ENCODE measurements at regions not wholly inside any gene's neighbourhood (a gene's known extent, or its start where the extent isn't known, plus 50 kb on each side); places are given as distances from the start of the nearest gene placed in this dataset.
"Not testable (repeated sequence)": the region's sequence is repeated elsewhere in the genome, so short reads cannot be mapped to it uniquely, and the experiment has no call there.

DNA sequence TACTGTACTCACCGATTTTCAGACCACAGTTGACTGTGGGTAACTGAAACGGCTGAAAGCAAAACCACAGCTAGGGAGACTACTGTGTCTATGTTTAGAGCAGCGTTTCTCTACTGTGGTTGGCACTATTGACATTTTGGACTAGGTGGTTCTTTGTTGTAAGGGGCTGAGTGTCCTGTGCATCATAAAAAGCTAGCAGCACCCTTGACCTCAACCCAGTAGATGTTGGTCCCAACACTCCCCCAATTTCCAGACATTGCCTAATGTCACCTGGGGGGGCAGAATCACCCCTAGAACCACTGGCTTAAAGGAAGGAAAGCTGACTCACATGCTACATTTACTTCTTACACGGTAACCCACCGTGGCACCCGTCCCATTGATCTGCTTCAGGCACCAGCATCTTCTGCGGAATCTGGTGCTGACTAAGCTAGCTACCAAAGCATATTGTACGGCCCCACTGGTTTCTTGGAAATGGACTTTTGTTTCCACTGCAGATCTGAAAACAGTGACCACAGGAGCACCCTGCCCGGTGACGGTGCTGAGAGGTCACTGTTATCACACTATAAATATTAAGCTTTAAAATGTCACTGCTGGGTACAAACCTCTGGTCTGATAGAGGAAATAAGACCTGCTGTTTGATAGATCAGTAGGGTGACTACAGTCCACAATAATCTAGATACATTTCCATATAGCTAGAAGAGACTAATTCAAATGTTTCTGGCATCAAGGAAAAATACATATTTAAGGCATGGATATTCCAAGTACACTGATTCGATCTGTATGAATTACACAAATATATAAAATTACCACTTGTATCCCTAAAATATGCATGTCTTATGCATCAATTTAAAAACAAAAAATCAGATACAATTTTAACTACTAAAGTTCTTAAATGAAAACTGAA, 151.4 kb downstream of the HSD17B3 start:
- Mint-ChIP-seq H3K4me1 (peaks cover 16 to 23% (median 18%) of the 10 kb centered on the region in 3 donors), H3K27ac (no peak overlapping the region), H3K4me3 (peak overlapping the region in 5 of 8 donors; percentile 10 to 71 (median 45)), H3K9me3 (no peaks in the 10 kb centered on the region), H3K27me3 (peaks cover 6 to 20% (median 12%) of the 10 kb centered on the region in 3 donors), H3K36me3 (no peaks in the 10 kb centered on the region)
- ATAC-seq (ENCODE audit: low read depth in 2 of 2) (peak in 1 of 2 donors; percentile 25), DNase-seq (no peak)

DNA sequence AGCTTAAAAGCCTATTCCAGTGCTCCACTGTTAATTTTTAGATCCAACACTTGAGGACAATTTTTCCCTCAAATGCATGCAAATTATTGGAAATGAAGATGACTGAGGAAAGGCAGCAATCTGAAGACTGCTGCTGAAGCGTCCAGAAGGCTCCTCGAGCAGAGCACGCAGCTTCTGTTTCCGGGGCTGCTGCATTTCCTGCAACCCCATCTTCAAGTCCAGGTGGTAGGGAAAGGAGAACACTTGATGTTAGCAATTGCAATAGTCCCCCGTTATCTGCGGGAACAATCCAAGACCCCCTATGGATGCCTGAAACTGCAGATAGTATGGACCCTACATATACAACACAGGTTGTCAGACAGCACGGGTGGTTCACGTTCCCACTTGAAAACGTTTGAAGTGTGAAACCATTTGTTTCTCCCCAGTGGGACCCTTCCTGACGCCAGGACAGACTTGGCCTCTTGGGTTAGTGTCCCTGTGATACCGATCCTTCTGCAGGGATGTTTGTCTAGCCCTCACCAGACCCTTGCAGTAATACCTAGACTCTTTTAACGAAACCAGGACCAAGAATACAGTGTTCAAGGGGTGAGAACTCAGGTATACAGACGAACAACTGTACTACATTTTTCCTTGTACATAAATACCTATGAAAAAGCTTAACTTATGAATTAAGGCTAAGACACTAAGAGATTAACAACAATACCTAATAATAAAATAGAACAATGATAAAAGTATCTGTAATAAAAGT, 152.3 kb downstream of the HSD17B3 start:
- DNase-seq (no peak), ATAC-seq (ENCODE audit: low read depth in 2 of 2) (no peak)
- Mint-ChIP-seq H3K27me3 (peaks cover 6 to 20% (median 13%) of the 10 kb centered on the region in 3 donors), H3K9me3 (peaks cover 0 to 1% (median 0%) of the 10 kb centered on the region in 7 donors), H3K36me3 (no peaks in the 10 kb centered on the region), H3K27ac (peak overlapping the region in 2 of 6 donors; percentile 24 to 81), H3K4me1 (peaks cover 16 to 23% (median 18%) of the 10 kb centered on the region in 3 donors), H3K4me3 (peak overlapping the region in 6 of 8 donors; percentile 53 to 78 (median 66))

DNA sequence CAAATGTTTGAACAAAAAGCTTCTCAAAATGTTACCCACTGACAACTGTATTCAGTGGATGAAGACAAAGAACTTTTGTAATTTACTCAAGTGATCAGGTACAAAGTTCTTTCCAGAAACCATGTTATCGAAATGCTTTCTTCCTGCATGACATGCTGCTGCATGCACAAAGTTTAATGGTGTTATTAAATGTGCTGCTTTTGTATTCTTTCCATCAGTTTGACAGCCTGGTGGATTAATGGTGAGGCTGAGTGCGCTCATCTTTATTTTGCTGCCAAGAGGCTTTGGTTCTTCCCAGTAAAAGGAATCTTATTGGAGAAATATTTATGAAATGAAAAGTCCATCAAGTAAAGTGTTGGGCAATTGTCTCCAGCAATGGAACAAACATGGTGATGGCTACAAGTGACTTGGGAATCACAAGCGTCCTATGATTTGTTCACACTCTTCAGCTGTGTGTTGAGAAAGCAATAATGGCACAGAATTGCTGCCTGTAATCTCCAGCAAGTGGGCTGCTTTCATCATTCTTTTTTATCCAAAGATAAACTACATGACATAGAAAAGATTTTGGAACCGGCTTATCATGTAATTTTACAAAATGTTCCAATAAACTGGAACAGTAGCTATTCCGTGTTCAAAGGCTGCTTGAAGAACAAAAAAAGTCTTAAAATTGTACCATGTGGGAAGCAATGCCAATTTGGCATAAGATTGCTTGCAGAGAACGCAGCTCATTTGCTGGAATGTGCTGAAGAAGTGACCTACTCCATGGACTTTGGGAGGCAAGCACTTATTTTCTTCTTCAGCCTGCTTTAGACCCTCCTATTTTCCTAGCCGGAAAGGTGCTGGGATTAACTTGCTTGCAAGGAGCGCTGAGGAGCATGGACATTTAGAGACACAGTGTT, 153.1 kb downstream of the HSD17B3 start:
- no peak overlapping the region for H3K27ac Mint-ChIP-seq
- H3K4me3 Mint-ChIP-seq, result peak overlapping the region in 1 of 8 donors; percentile 78
- no peaks in the 10 kb centered on the region for H3K36me3 Mint-ChIP-seq
- DNase-seq, result no peak
- ATAC-seq (ENCODE audit: low read depth in 2 of 2), result no peak
- H3K4me1 Mint-ChIP-seq, result peaks cover 16 to 25% (median 18%) of the 10 kb centered on the region in 3 donors
- peaks cover 6 to 20% (median 20%) of the 10 kb centered on the region in 3 donors for H3K27me3 Mint-ChIP-seq
- H3K9me3 Mint-ChIP-seq, result peaks cover 0 to 2% (median 0%) of the 10 kb centered on the region in 7 donors

DNA sequence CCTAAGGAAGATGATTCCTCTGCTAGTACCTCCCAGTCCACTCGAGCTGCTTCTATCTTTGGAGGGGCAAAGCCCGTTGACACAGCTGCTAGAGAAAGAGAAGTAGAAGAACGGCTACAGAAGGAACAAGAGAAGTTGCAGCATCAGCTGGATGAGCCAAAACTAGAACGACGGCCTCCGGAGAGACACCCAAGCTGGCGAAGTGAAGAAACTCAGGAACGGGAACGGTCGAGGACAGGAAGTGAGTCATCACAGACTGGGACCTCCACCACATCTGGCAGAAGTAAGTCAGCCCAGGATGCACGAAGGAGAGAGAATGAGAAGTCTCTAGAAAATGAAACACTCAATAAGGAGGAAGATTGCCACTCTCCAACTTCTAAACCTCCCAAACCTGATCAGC, 154.9 kb downstream of the HSD17B3 start:
- Mint-ChIP-seq H3K4me3 (peak overlapping the region in 3 of 8 donors; percentile 50 to 87 (median 60)), H3K4me1 (peaks cover 16 to 25% (median 18%) of the 10 kb centered on the region in 3 donors), H3K27me3 (peaks cover 6 to 20% (median 16%) of the 10 kb centered on the region in 3 donors)
- DNase-seq; ATAC-seq (ENCODE audit: low read depth in 2 of 2); H3K36me3 Mint-ChIP-seq; H3K27ac Mint-ChIP-seq; H3K9me3 Mint-ChIP-seq: not testable (repeated sequence)

DNA sequence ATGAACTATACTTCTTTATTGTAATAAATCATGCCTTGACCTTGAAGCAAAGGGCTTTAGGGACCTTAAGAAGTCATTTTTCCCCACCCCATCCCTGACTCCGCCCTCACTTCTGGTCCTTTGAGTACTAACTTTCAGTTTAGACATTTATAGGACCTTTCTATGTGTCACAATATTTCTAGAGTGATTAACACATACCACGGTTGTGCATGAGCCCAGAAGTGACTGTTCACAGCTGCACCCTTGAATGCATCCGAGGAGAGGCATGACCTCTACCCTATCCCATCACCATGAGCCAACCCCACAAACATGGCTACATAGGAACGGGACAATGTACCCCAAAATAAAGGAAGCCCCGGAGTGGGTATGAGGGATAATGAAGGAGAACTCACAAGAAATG, 160.3 kb downstream of the HSD17B3 start:
- Mint-ChIP-seq H3K27me3 (peaks cover 3 to 15% (median 4%) of the 10 kb centered on the region in 3 donors), H3K27ac (no peak overlapping the region), H3K4me3 (no peak overlapping the region), H3K36me3 (no peaks in the 10 kb centered on the region), H3K9me3 (peaks cover 0 to 8% (median 3%) of the 10 kb centered on the region in 7 donors), H3K4me1 (peaks cover 6 to 14% (median 12%) of the 10 kb centered on the region in 3 donors)
- DNase-seq (no peak), ATAC-seq (ENCODE audit: low read depth in 2 of 2) (no peak)

DNA sequence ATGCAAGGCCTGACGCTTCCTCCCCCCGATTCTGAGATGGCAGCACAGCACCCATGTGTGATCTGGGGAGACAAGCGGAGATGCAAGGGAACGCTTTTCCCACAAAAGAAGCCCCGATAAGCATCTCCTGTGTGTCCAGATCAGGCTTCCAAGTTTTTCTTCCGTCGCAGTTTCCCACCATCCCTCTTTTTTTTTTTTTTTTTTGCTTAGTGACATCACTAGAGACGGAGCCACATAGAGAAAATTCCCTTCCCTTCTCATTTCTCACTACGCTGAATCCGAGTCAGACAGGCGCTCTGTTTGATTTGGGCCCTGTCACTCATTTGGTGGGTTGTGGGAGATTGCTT, 160.9 kb downstream of the HSD17B3 start:
- H3K27ac Mint-ChIP-seq, result no peak overlapping the region
- peaks cover 6 to 15% (median 7%) of the 10 kb centered on the region in 3 donors for H3K4me1 Mint-ChIP-seq
- no peak for DNase-seq
- no peaks in the 10 kb centered on the region for H3K36me3 Mint-ChIP-seq
- no peak overlapping the region for H3K4me3 Mint-ChIP-seq
- peaks cover 0 to 8% (median 3%) of the 10 kb centered on the region in 7 donors for H3K9me3 Mint-ChIP-seq
- no peak for ATAC-seq (ENCODE audit: low read depth in 2 of 2)
- peaks cover 0 to 10% (median 0%) of the 10 kb centered on the region in 3 donors for H3K27me3 Mint-ChIP-seq

DNA sequence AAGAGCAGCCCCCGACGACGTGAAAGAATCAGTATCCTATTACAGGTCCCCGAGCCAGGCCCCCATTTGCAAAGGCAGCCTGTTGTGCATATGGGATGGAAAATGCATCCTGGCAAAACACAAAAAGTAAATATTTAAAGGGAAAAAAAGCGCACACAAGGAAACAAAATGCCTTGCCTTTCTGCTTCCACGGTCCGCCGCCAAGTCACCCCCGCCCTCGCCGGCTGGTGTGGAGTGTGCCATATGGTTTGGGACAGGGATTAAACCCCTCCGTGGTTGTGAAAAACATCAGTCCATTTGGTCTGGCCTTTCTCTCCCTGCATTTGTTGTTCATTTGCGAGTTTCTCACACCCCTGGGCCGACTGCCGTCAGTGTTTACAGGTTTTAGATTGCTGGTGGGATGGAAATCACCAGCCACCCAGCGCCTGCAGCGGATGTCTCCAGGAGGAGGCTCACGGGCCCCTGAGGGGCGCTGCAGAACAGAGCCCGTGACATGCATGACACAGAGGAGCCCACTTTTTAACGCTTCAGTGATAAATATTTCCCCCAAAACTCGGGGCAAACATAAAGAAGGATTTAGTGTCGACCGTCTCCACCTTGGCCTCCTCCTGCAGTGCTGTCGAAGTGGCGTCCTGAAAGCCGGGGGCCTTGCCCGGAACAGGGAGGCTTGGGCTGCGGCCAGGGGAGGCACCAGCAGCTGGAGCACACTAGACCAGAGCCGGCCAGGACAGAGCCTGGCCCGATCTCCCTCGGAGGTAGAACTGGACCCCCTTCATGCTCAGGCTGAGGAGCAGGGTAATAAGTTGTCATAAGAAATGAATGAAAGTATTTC, 161.5 kb downstream of the HSD17B3 start:
- Mint-ChIP-seq H3K4me1 (peaks cover 6 to 15% (median 7%) of the 10 kb centered on the region in 3 donors), H3K9me3 (peaks cover 0 to 8% (median 3%) of the 10 kb centered on the region in 7 donors), H3K36me3 (no peaks in the 10 kb centered on the region), H3K4me3 (no peak overlapping the region), H3K27ac (peak overlapping the region in 1 of 6 donors; percentile 34), H3K27me3 (peaks cover 0 to 8% (median 0%) of the 10 kb centered on the region in 3 donors)
- ATAC-seq (ENCODE audit: low read depth in 2 of 2), result no peak
- no peak for DNase-seq

DNA sequence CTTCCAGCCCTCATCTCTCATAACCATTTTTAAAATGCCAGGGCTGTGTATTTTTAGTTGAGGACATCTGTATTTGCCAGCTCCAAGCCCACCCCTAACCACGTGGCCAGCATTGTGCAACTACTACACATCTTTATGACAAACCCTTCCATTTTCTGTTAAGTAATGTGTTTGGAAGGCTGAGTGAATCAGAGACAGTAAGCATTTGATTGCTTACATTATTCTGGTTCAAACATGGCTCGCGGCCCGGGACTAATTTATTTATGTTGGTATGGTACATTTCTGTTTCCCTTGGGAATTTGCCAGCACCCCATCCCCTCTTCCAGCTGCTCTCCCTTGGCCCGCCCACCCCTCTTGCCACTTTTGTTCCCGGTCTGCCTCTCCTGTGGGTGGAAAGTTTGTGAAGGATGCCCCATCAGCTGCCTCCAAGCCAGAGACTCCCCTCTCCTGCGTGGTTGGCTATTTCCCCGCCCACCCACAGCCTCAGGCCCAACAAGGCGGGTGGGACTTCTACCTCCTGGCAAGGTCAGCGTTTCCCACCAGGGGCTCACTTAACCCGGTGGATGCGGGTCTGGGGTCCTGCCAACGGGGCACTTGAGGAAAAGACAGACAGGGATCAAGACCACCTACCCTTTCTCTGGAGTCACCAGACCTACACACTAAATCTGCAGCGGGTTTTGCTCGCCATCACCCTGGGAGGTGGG, 162.2 kb downstream of the HSD17B3 start:
- Mint-ChIP-seq H3K27me3 (peaks cover 0 to 7% (median 0%) of the 10 kb centered on the region in 3 donors), H3K9me3 (peaks cover 0 to 8% (median 3%) of the 10 kb centered on the region in 7 donors), H3K36me3 (no peaks in the 10 kb centered on the region), H3K4me3 (peak overlapping the region in 1 of 8 donors; percentile 19), H3K4me1 (peaks cover 6 to 15% (median 7%) of the 10 kb centered on the region in 3 donors), H3K27ac (peak overlapping the region in 2 of 6 donors; percentile 53 to 82)
- ATAC-seq (ENCODE audit: low read depth in 2 of 2), result no peak
- DNase-seq, result no peak

DNA sequence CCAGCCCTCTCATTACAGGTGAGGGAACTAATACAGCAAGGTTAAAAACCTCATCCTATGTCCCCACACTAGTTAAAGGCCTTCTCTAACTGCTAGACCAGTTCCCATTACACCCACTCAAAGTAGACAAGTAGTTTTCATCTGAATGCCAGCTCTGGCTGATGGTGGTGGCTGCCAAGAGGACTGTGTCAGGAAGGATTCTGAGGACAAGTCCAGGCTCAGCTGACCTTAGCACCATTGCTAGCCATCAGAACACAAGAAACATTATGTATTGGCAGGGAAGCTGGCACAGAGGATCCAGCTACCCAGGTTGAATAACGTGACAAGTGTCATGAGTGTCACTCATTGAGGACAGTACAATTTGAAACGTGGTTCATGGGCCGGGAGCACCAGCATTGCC, 163.4 kb downstream of the HSD17B3 start:
- H3K4me3 Mint-ChIP-seq, result no peak overlapping the region
- no peak for ATAC-seq (ENCODE audit: low read depth in 2 of 2)
- peaks cover 6 to 13% (median 7%) of the 10 kb centered on the region in 3 donors for H3K4me1 Mint-ChIP-seq
- H3K9me3 Mint-ChIP-seq, result peaks cover 0 to 8% (median 3%) of the 10 kb centered on the region in 7 donors
- H3K36me3 Mint-ChIP-seq, result no peaks in the 10 kb centered on the region
- no peak for DNase-seq
- H3K27me3 Mint-ChIP-seq, result no peaks in the 10 kb centered on the region
- no peak overlapping the region for H3K27ac Mint-ChIP-seq

DNA sequence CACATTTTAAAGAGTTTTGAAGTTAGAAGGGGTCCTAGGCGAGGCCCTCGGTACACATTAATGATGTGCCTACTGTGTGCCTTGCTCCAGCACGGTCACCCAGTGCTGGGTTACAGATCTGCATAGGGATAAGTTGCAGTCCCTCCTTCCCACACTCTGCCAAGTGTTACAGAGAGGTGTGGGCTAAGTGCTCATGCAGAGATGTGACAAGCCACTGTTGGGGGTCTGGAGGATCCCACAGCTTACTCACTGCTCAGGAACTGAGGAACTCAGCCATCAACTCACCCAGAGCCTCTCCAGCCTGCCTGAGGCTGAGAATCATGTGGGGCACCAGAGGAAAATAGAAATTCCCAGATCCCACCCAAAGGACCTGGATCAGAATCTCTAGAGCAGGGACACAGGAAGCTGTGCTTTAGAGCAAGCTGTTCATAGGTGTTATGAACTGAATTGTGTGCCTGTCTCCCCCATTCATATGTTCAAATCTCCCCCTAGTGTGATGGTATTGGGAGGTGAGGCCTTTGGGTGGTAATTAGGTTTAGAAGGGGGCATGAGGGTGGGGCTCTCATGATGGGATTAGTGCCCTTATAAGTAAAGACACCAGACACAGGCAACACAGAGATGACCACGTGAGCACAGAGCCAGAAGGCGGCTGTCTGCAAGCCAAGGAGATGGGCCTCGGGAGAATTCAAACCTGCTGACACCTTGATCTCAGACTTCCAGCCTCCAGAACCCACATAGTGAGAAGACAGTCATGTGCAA, 164.1 kb downstream of the HSD17B3 start:
- peak overlapping the region in 5 of 8 donors; percentile 66 to 84 (median 81) for H3K4me3 Mint-ChIP-seq
- peaks cover 6 to 13% (median 7%) of the 10 kb centered on the region in 3 donors for H3K4me1 Mint-ChIP-seq
- H3K36me3 Mint-ChIP-seq, result peaks cover 0 to 4% of the 10 kb centered on the region in 2 donors
- H3K27me3 Mint-ChIP-seq, result no peaks in the 10 kb centered on the region
- peaks cover 0 to 10% (median 3%) of the 10 kb centered on the region in 7 donors for H3K9me3 Mint-ChIP-seq
- ATAC-seq (ENCODE audit: low read depth in 2 of 2) (no peak), DNase-seq (no peak)
- peak overlapping the region in 5 of 6 donors; percentile 67 to 89 (median 83) for H3K27ac Mint-ChIP-seq
